ENCODE measurements at regions not wholly inside any gene's neighbourhood (a gene's known extent, or its start where the extent isn't known, plus 50 kb on each side); places are given as distances from the start of the nearest gene placed in this dataset.

GRCh38 chr9:13548535-13548934 is 269.0 kb upstream of the MPDZ start:
- no peak overlapping the region for H3K4me3 ChIP-seq (ENCODE audit: low read depth, low read length)
- no peak for TF ChIP-seq CTCF (IDR thresholded peaks at IDR 0.05; ENCODE audit: control insufficient read depth, extremely low read depth, insufficient read depth)
- DNase-seq (ENCODE audit: low read depth) = no peak

GRCh38 chr9:13535141-13535540 is 255.6 kb upstream of the MPDZ start:
- no peak for DNase-seq (ENCODE audit: low read depth)
- no peak for TF ChIP-seq CTCF (IDR thresholded peaks at IDR 0.05; ENCODE audit: control insufficient read depth, extremely low read depth, insufficient read depth)
- H3K4me3 ChIP-seq (ENCODE audit: low read depth, low read length) = no peak overlapping the region

DNA sequence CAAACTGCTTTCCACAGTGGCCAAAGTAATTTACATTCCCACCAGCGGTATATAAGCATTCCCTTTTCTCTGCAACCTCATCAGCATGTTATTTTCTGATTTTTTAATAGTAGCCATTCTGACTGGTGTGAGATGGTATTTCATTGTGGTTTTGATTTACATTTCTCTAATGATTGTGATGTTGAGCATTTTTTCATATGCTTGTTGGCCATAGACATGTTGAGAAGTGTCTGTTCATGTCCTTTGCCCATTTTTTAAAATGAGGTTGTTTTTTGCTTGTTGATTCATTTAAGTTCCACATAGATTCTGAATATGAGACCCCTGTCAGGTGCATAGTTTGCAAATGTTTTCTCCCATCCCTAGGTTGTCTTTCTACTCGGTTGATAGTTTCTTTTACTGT is 254.5 kb upstream of the MPDZ start:
- no peak overlapping the region for H3K4me3 ChIP-seq (ENCODE audit: low read depth, low read length)
- DNase-seq (ENCODE audit: low read depth) = no peak
- TF ChIP-seq CTCF (IDR thresholded peaks at IDR 0.05; ENCODE audit: control insufficient read depth, extremely low read depth, insufficient read depth) = no peak

DNA sequence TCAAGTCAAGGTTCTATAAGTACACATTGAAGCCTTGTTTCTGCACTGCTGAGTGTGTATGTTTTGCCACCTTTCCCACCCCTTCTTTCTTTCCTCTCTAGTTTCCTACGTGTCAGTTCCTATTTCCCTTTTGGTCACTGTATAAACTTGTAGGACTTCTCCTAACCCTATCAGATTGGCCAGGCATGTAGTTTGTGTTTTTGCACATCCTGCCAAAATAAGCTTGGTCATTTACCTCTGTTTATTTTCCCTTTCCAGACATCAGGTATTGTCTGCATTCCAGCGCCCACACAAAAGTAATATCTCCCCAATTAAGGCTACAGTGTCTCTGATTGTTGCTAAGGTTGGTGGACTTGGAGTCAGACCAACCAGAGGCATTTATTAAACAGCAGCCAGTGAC is 252.9 kb upstream of the MPDZ start:
- TF ChIP-seq CTCF (IDR thresholded peaks at IDR 0.05; ENCODE audit: control insufficient read depth, extremely low read depth, insufficient read depth) = no peak
- no peak for DNase-seq (ENCODE audit: low read depth)
- H3K4me3 ChIP-seq (ENCODE audit: low read depth, low read length) = no peak overlapping the region

DNA sequence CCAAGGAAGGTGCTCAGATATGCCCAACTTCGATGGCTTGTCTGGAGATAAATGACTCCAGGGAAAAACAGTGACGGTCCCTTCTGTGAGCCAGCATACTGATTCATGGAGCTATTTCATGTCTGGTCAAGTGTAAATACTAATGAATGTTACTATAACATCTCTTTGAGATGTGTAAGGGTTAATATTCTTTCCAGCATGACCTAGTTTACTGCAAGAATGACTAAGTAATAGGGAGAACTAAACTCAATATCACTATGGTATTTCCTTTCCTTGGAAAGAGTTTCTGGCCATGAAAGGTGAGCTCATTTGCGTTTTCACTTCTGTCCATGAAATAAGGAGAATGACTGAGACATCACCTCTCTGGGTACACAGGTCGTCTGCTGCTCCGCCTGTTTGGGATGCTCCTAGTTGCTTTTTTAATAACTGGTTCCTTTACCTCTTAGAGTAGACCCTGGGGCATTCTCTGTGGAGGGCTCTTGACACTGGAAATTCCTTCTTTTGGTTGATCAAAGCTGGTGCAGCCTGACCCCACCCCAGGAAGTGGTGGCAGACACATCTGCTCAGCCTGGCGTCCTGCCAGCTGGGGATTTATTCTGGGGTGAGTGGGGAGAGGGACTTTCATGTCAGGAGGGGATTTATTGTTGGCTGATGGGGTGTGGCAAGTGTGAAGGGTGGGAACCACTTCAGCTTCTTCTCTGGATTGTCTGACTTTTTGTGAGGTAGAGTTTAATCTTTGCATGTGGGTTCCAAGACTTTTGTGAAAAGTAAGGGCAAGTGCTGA is 250.0 kb upstream of the MPDZ start:
- TF ChIP-seq CTCF (IDR thresholded peaks at IDR 0.05; ENCODE audit: control insufficient read depth, extremely low read depth, insufficient read depth) = no peak
- no peak overlapping the region for H3K4me3 ChIP-seq (ENCODE audit: low read depth, low read length)
- DNase-seq (ENCODE audit: low read depth) = no peak

DNA sequence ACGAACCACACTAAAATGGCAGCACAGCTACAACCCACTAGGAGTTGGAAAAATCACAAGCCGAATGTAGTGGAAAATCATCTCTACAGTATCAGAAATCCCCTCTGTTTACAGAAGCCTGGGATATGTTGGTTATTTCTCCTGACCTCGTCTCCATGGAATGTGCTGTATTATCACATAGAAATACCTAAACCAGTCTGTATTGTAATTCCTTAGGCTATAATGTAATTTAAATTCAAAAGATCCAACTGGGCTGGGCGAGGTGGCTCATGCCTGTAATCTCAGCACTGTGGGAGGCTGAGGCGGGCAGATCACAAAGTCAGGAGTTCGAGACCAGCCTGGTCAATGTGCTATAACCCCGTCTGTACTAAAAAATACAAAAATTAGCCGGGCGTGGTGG is 244.8 kb upstream of the MPDZ start:
- no peak overlapping the region for H3K4me3 ChIP-seq (ENCODE audit: low read depth, low read length)
- no peak for DNase-seq (ENCODE audit: low read depth)
- TF ChIP-seq CTCF (IDR thresholded peaks at IDR 0.05; ENCODE audit: control insufficient read depth, extremely low read depth, insufficient read depth) = no peak

DNA sequence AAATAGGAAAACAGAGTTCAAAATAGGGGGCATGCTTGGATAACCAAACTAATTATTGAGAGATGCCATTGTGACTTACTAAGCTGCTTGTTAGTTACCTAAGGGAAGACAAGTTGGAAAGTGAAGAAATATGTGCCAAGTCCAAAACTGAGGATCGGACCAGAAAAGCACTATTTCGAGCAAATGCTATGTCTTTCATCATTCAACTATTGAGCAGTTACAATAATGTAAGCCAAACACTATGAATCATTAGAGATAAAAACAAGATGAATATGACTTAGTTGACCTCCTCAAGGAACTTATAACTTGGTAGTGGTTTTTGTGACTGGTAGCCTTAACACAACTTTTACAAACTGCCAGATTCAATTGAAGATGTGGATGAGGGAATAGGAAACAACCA is 240.6 kb upstream of the MPDZ start:
- no peak for DNase-seq (ENCODE audit: low read depth)
- no peak overlapping the region for H3K4me3 ChIP-seq (ENCODE audit: low read depth, low read length)
- no peak for TF ChIP-seq CTCF (IDR thresholded peaks at IDR 0.05; ENCODE audit: control insufficient read depth, extremely low read depth, insufficient read depth)
